Thymus (tissue), 11 donors: ENCODE measurements at regions not wholly inside any gene's neighbourhood (a gene's known extent, or its start where the extent isn't known, plus 50 kb on each side); places are given as distances from the start of the nearest gene placed in this dataset.

Source experiments
- DNase-seq, 9 donors: peaks; one replicate each; pipeline ENCODE4 v3.0.0-alpha.2; 2013; ENCODE audit warnings: low spot score in 9 of 9, low read depth in 6 of 9, missing footprints in 1 of 9
- H3K27ac ChIP-seq, 2 donors: one replicate each; pipeline ENCODE4 v1.5.1; 2013; ENCODE audit warnings: control low read depth in 1 of 2, low read depth in 1 of 2, low read length in 1 of 2, mild to moderate bottlenecking in 1 of 2, moderate library complexity in 1 of 2
- H3K27me3 ChIP-seq, 2 donors: one replicate each; pipeline ENCODE4 v1.5.1; 2013; ENCODE audit warnings: low read length in 1 of 2; ENCODE audit not compliant: control insufficient read depth in 2 of 2, insufficient read depth in 1 of 2
- H3K36me3 ChIP-seq, 2 donors: one replicate each; pipeline ENCODE4 v1.5.1; 2013; ENCODE audit warnings: low read length in 1 of 2, mild to moderate bottlenecking in 1 of 2, moderate library complexity in 1 of 2; ENCODE audit not compliant: control insufficient read depth in 2 of 2, insufficient read depth in 2 of 2
- H3K4me1 ChIP-seq, 2 donors: one replicate each; pipeline ENCODE4 v1.5.1; 2013; ENCODE audit warnings: low read length in 2 of 2; ENCODE audit not compliant: control insufficient read depth in 2 of 2, insufficient read depth in 2 of 2
- H3K4me3 ChIP-seq, 2 donors: one replicate each; pipeline ENCODE4 v1.5.1; 2013; ENCODE audit warnings: low read length in 2 of 2, control low read depth in 1 of 2, mild to moderate bottlenecking in 1 of 2
- H3K9me3 ChIP-seq, 2 donors: one replicate each; pipeline ENCODE4 v1.5.1; 2013; ENCODE audit warnings: low read length in 1 of 2, mild to moderate bottlenecking in 1 of 2; ENCODE audit not compliant: control insufficient read depth in 2 of 2, insufficient read depth in 1 of 2
- WGBS: extraction: QIAGEN DNeasy Blood & Tissue Kit; methylation state at CpG from one replicate; pipeline ENCODE4 v1.1.7; 2013; 5-methylcytosine and 5-hydroxymethylcytosine counted together
- donor health status: healthy.

- 62% methylated on average over 1 of the region's 1 CpG for WGBS
- DNase-seq: no peak
These were observed 1249.8 kb downstream of the ROBO1 start for GRCh38 chr3:78517965-78518364.

GRCh38 chr3:78519281-78519680 lies 1248.5 kb downstream of the ROBO1 start:
- Histone ChIP-seq H3K4me3 (no peak overlapping the region), H3K36me3 (no peaks in the 10 kb centered on the region), H3K9me3 (no peaks in the 10 kb centered on the region), H3K4me1 (no peaks in the 10 kb centered on the region), H3K27me3 (no peaks in the 10 kb centered on the region), H3K27ac (no peak overlapping the region)
- DNase-seq: no peak
- 94% methylated on average over 2 of the region's 2 CpGs for WGBS

More at GRCh38 chr3:78517965-78518364, 1249.8 kb downstream of the ROBO1 start:
- Histone ChIP-seq H3K27me3 (no peaks in the 10 kb centered on the region), H3K4me1 (no peaks in the 10 kb centered on the region), H3K27ac (no peak overlapping the region), H3K36me3 (no peaks in the 10 kb centered on the region), H3K4me3 (no peak overlapping the region), H3K9me3 (no peaks in the 10 kb centered on the region)

GRCh38 chr3:78529601-78530000 lies 1238.2 kb downstream of the ROBO1 start:
- Histone ChIP-seq H3K27ac (no peak overlapping the region), H3K27me3 (no peaks in the 10 kb centered on the region), H3K36me3 (no peaks in the 10 kb centered on the region), H3K4me1 (no peaks in the 10 kb centered on the region), H3K4me3 (no peak overlapping the region), H3K9me3 (no peaks in the 10 kb centered on the region)
- DNase-seq: no peak
- WGBS: 62% methylated on average over 3 of the region's 3 CpGs

DNA sequence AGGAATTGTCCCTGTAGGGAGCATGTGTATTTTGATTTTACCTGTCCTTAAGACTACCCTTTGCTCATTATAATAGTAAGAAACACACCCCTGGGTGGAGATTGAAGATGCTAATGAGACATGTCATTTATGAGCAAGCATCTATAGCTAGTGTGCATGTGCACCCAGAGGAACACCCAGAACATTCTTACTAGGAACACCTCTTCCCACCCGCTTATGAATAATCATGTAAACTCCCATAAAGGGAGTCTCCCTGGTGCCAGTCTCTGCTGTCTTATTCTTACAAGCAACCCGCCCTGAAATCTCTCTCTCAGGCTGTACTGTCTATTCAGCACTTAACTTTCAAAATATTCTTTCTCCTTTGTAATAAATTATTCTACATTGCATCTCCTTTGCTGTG lies 1227.3 kb downstream of the ROBO1 start:
- Histone ChIP-seq H3K9me3 (no peaks in the 10 kb centered on the region), H3K4me3 (no peak overlapping the region), H3K27ac (no peak overlapping the region), H3K4me1 (no peaks in the 10 kb centered on the region), H3K36me3 (no peaks in the 10 kb centered on the region), H3K27me3 (no peaks in the 10 kb centered on the region)
- 96% methylated on average over 2 of the region's 2 CpGs for WGBS
- DNase-seq: no peak

DNA sequence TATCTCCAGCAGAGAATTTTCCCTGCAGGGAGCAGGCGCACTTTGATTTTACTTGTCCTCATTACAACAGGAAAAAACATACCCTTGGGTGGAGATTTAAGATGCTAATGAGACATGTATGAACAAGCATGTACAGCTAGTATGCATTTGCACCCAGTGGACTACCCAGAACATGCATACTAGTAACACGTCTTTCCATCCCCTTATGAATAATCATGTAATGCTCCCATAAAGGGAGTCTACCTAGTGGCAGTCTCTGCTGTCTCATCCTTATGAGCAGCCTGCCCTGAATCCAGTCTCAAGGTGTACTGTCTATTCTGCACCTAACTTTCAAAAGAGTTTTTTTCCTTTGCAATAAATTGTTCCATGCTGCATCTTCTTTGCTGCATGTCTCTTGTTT lies 1222.0 kb downstream of the ROBO1 start:
- H3K4me1 ChIP-seq: no peaks in the 10 kb centered on the region
- DNase-seq: no peak
- H3K27ac ChIP-seq: no peak overlapping the region
- no peaks in the 10 kb centered on the region for H3K36me3 ChIP-seq
- 96% methylated on average over 2 of the region's 2 CpGs for WGBS
- H3K9me3 ChIP-seq: peaks cover 0 to 2% of the 10 kb centered on the region in 2 donors
- no peak overlapping the region for H3K4me3 ChIP-seq
- H3K27me3 ChIP-seq: no peaks in the 10 kb centered on the region
